ENCODE measurements at regions not wholly inside any gene's neighbourhood (a gene's known extent, or its start where the extent isn't known, plus 50 kb on each side); places are given as distances from the start of the nearest gene placed in this dataset.

DNA sequence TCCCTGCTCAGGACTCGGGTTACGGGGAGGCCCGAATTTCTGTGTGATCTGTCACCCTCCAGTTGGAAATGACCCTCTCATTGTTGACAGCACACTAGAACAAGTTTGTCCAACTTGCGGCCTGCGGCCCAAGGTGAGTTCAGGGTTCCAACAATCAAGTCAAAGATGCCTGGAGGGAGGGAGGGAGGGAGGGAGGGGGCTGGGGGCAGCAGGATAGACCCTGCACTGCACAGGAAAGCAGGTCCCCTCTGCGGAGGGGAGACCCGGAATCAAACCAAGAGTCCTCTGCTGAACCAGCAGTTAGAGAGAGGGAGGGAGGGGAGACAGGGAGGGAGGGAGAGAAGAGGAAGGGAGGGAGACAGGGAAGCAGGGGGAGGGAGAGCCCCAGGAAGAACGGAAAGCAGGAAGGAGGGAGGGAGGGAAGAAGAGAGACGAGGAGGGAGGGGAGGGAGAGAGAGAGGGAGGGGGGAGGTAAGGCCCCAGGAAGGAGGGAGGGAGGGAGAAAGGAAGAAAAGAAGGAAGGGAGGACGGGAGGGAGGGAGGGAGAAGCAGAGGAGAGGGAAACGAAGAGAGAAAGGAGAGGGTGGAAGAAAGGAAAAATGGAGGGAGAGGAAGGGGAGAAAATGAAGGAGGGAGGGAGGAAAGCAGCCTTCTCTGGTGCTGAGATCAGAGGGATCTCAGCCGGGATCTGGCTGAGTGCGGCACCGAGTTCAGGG, 96.7 kb upstream of the CDH5 start:
- no peak for TF ChIP-seq TEAD4 (IDR thresholded peaks at IDR 0.05)
- TF ChIP-seq EP300 (IDR thresholded peaks at IDR 0.05; ENCODE audit: borderline replicate concordance): no peak
- no peak for TF ChIP-seq YY1 (IDR thresholded peaks at IDR 0.05; ENCODE audit: low read depth)

All from Ishikawa (cell line).